ENCODE measurements at regions not wholly inside any gene's neighbourhood (a gene's known extent, or its start where the extent isn't known, plus 50 kb on each side); places are given as distances from the start of the nearest gene placed in this dataset.

- DNase-seq (ENCODE audit: extremely low read depth in 1 of 4, low spot score in 3 of 4) = no peak
- no peak overlapping the region for H3K9ac ChIP-seq (ENCODE audit: insufficient read depth in 1 of 2, low read depth in 2 of 2, low read length in 2 of 2)
- H2AFZ ChIP-seq (ENCODE audit: low read depth, low read length) = no peak overlapping the region
- no peak for TF ChIP-seq ZBTB1 (CRISPR knock-in tag; IDR thresholded peaks at IDR 0.05; ENCODE audit: borderline replicate concordance, low read depth)
- TF ChIP-seq STAG1 (CRISPR knock-in tag; IDR thresholded peaks at IDR 0.05; ENCODE audit: borderline replicate concordance) = no peak
- no peak for TF ChIP-seq MLX (CRISPR knock-in tag; conservative IDR thresholded peaks at IDR 0.05)
- no peak for TF ChIP-seq ZNF584 (CRISPR knock-in tag; IDR thresholded peaks at IDR 0.05; ENCODE audit: low read depth)
- TF ChIP-seq, protein P1, sequence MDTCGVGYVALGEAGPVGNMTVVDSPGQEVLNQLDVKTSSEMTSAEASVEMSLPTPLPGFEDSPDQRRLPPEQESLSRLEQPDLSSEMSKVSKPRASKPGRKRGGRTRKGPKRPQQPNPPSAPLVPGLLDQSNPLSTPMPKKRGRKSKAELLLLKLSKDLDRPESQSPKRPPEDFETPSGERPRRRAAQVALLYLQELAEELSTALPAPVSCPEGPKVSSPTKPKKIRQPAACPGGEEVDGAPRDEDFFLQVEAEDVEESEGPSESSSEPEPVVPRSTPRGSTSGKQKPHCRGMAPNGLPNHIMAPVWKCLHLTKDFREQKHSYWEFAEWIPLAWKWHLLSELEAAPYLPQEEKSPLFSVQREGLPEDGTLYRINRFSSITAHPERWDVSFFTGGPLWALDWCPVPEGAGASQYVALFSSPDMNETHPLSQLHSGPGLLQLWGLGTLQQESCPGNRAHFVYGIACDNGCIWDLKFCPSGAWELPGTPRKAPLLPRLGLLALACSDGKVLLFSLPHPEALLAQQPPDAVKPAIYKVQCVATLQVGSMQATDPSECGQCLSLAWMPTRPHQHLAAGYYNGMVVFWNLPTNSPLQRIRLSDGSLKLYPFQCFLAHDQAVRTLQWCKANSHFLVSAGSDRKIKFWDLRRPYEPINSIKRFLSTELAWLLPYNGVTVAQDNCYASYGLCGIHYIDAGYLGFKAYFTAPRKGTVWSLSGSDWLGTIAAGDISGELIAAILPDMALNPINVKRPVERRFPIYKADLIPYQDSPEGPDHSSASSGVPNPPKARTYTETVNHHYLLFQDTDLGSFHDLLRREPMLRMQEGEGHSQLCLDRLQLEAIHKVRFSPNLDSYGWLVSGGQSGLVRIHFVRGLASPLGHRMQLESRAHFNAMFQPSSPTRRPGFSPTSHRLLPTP (IDR thresholded peaks at IDR 0.05; ENCODE audit: borderline replicate concordance, extremely low read depth, insufficient read length) = no peak
- no peak for TF ChIP-seq ZNF668 (CRISPR knock-in tag; IDR thresholded peaks at IDR 0.05)
- TF ChIP-seq BRD4 (IDR thresholded peaks at IDR 0.05) = no peak
- ChIA-PET CTCF (ENCODE audit: low intra/inter-chr PET ratio) (no interaction called here), POLR2A (no interaction called here)
- H3K4me3 ChIP-seq = no peak overlapping the region
- no peaks in the 10 kb centered on the region for H3K27me3 ChIP-seq (ENCODE audit: control insufficient read depth in 2 of 2, insufficient read depth in 2 of 2, low read length in 2 of 2)
- no peaks in the 10 kb centered on the region for H4K20me1 ChIP-seq (replicated peaks; ENCODE audit: control insufficient read depth, insufficient read depth, low read length)
- no peak overlapping the region for H3K27ac ChIP-seq (ENCODE audit: extremely low read depth, low read depth, low read length)
- in situ Hi-C loops (cut with MboI) (no loop called here), intact Hi-C loops (cut with micrococcal nuclease) (no loop called here)
- no peak for FAIRE-seq
- no peaks in the 10 kb centered on the region for H3K36me3 ChIP-seq (ENCODE audit: control insufficient read depth, insufficient read depth, low read length)
- H3K9me3 ChIP-seq (replicated peaks; ENCODE audit: control insufficient read depth, insufficient read depth, low read depth, low read length) = no peaks in the 10 kb centered on the region
- H3K79me2 ChIP-seq (ENCODE audit: control insufficient read depth, insufficient read depth, low read length) = no peaks in the 10 kb centered on the region
- no peak overlapping the region for H3K4me2 ChIP-seq (ENCODE audit: insufficient read depth, low read length)
- H3K9me1 ChIP-seq (ENCODE audit: control insufficient read depth, insufficient read depth, low read length) = no peaks in the 10 kb centered on the region
- H3K4me1 ChIP-seq (replicated peaks in 1 of 2; ENCODE audit: control insufficient read depth in 2 of 2, insufficient read depth in 2 of 2, low read length in 2 of 2) = no peaks in the 10 kb centered on the region
- 9% methylated on average over 9 of the region's 9 CpGs for WGBS (ENCODE audit: insufficient coverage, low coverage, missing lambda C conversion rate)
- ATAC-seq = no peak
- no TSS peak for BruUV-seq (replicated peaks)
Observed at GRCh38 chr11:122451911-122452310, 203.6 kb upstream of the UBASH3B start.

All from K562 (cell line).